ENCODE measurements at regions not wholly inside any gene's neighbourhood (a gene's known extent, or its start where the extent isn't known, plus 50 kb on each side); places are given as distances from the start of the nearest gene placed in this dataset.

- TF ChIP-seq, protein P1, sequence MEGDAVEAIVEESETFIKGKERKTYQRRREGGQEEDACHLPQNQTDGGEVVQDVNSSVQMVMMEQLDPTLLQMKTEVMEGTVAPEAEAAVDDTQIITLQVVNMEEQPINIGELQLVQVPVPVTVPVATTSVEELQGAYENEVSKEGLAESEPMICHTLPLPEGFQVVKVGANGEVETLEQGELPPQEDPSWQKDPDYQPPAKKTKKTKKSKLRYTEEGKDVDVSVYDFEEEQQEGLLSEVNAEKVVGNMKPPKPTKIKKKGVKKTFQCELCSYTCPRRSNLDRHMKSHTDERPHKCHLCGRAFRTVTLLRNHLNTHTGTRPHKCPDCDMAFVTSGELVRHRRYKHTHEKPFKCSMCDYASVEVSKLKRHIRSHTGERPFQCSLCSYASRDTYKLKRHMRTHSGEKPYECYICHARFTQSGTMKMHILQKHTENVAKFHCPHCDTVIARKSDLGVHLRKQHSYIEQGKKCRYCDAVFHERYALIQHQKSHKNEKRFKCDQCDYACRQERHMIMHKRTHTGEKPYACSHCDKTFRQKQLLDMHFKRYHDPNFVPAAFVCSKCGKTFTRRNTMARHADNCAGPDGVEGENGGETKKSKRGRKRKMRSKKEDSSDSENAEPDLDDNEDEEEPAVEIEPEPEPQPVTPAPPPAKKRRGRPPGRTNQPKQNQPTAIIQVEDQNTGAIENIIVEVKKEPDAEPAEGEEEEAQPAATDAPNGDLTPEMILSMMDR (conservative IDR thresholded peaks at IDR 0.05; ENCODE audit: low read depth in 2 of 2): no peak
- TF ChIP-seq EZH2 (IDR thresholded peaks at IDR 0.05; ENCODE audit: low read depth, unreplicated experiment): no peak
- TF ChIP-seq, protein P2, sequence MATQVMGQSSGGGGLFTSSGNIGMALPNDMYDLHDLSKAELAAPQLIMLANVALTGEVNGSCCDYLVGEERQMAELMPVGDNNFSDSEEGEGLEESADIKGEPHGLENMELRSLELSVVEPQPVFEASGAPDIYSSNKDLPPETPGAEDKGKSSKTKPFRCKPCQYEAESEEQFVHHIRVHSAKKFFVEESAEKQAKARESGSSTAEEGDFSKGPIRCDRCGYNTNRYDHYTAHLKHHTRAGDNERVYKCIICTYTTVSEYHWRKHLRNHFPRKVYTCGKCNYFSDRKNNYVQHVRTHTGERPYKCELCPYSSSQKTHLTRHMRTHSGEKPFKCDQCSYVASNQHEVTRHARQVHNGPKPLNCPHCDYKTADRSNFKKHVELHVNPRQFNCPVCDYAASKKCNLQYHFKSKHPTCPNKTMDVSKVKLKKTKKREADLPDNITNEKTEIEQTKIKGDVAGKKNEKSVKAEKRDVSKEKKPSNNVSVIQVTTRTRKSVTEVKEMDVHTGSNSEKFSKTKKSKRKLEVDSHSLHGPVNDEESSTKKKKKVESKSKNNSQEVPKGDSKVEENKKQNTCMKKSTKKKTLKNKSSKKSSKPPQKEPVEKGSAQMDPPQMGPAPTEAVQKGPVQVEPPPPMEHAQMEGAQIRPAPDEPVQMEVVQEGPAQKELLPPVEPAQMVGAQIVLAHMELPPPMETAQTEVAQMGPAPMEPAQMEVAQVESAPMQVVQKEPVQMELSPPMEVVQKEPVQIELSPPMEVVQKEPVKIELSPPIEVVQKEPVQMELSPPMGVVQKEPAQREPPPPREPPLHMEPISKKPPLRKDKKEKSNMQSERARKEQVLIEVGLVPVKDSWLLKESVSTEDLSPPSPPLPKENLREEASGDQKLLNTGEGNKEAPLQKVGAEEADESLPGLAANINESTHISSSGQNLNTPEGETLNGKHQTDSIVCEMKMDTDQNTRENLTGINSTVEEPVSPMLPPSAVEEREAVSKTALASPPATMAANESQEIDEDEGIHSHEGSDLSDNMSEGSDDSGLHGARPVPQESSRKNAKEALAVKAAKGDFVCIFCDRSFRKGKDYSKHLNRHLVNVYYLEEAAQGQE (IDR thresholded peaks at IDR 0.05; ENCODE audit: unreplicated experiment): no peak
Observed at GRCh38 chr6:115759051-115759450, 301.6 kb downstream of the FRK start.

Data from GM23338 (cell line).